NCI-H2227 (cell line): ENCODE measurements at regions not wholly inside any gene's neighbourhood (a gene's known extent, or its start where the extent isn't known, plus 50 kb on each side); places are given as distances from the start of the nearest gene placed in this dataset.

Experiments used
- DNase-seq: peaks from one replicate; lab custom pipeline; 2025; ENCODE audit not compliant: unreplicated experiment; lab: John Stamatoyannopoulos, UW

DNA sequence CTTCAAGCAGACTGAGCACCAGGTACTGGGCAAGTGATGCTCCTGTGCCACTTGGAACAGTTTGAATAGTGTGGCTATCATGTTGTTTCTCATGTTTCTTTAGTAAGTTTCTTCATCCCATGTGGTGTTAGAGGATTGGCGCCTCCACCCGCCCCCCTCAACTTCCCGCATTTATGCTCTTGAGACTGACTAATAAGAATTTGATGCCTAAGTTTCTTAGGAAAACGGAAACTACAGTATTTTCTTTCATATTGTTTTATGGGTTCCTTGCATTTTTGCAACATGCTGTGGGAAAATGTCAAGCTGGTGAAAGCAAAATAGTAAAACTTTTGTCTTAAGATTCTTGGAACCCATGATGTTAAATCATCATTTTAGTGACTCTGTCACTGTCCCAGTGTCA is 101.2 kb upstream of the SLC4A4 start:
- no peak for DNase-seq

DNA sequence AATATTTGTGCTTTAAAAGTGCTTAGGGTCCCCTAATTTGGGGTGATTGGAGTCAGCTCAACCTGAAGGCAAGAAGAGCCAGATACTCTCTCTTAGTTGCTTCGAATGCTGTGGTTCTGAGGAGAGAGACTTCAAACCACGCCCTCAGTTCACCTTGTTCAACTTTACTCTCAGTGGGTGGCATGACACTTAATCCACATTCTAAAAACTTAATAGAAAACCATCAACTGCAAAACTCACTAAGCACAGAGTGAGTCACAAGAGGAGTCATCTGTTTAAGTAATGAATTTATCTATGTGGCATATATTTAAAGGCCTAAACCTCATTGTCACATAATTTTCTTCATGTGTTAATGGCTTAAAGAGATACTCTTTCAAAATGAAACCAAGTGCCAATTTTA is 99.5 kb upstream of the SLC4A4 start:
- DNase-seq = no peak

DNA sequence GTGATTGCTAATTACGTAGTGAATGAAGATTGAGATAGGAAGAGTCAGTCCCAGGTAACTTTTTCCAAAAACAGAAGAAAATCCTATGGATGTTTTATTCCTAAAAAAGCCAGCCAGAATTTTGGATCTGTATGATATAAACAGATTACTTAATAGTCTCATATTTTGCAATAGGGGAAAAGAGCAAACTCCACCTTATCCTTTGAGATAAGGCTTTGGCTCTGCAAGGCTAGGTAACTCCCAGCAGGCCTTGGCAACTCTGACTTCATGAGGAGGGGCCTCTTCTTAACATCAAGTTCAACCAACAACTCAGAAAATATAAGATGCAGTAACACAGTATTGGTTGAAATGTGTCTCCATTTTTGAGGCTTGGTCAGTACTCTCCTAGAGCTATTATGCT is 98.7 kb upstream of the SLC4A4 start:
- no peak for DNase-seq

DNA sequence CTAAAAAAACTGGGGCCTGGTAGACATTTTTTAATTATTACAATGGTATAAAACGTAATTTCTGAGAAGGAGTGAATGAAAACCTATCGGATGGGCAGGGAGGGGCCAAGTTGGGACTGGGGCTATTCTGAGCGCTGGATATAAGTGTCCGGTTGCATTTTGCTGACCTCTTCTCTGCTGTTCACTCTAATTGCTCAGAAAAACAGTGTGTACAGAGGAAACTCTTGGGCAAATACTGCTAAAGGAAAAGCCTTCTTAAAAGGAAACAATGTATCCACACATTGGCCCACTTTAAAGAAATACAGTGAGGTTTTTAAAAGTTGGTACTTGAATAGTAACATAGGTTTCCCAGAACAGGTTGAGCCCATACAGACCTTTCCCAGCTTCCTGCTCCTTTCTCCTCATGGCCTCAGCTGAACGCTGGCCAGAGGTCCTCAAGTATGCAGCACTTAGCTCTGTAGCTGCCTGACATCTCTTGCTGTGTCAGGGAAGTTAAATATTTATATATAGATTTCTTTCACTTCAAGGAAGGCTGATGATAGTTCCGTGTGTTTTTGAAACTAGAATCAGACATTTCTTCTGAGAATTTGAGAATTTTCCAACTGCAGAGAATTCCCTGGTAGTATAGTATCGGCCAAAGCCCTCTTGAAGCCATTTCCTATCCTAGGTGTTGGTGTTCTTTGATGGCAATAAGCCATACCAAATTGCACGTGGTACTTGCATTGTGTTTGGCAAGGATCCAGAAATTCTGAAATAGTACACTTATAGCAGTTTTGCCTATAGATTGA is 97.1 kb upstream of the SLC4A4 start:
- DNase-seq = no peak

DNA sequence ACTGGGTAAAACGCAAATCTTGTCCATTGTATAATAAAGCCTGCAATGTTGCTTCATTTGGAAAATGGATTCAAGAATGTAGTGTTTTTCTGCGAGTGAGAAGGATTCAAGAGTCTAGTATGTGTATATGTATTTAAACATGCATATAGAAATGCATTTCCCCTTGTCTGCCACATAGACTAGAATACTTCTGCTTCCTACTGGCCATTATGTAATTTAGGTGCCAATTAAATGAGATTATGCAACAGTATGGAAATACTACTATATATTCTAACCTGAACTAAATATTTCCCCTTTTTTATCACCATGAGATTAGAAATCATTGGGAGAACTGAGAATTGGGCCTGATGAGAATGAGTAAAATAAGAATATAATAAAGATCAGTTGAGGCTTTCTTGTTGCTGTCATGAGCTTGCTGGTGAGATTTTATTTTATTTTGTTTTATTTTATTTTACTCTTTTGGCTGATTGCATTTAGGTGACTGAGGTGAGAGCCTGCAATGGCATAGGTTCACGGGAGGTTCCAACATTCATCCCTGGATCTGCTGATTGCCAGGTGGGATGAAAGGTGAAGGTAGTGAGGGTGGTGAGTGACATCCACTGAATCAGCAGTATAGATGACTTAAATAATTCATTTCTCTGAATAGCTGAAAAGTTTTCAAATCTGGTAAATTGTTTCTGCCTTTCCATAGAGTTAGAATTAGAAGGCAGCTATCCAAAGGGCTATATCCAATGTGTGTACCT is 95.6 kb upstream of the SLC4A4 start:
- no peak for DNase-seq

DNA sequence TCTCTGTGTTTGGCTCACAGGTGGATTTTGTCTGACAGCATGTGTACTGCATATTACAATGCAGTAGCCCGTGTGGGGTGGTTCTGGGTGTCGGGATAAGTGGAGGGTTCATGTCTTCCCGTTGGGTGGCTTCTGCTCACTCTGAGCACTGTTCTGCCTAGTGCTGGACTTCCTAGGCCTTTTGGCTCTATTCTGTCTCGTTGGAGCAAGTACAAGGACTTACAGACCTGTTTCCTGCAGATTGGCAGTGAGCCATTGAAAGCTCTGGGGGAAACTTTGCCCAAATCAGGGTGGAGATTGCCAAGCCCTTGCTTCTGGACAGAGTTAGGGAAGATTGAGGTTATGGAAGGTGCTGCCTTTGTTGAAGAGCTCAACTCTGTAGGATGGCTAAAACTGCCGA is 91.1 kb upstream of the SLC4A4 start:
- no peak for DNase-seq

DNA sequence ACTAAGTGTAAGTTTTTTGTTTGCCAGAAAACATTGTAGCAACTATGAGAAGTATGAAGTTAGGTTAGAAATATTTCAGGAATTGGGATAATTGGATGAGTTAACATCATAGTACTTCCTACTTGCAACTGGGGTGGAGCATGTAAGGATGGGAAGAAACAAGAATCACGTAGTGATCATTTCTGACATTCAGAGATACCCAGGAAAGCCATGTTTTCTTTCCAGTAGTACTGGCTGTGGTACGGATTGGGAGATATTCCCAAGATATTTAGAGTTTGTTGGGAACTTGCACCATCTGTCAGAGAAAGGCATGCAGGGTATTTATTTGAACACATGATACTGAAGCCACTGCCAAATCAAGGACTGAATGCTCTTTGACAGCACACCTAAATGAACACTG is 87.6 kb upstream of the SLC4A4 start:
- no peak for DNase-seq

DNA sequence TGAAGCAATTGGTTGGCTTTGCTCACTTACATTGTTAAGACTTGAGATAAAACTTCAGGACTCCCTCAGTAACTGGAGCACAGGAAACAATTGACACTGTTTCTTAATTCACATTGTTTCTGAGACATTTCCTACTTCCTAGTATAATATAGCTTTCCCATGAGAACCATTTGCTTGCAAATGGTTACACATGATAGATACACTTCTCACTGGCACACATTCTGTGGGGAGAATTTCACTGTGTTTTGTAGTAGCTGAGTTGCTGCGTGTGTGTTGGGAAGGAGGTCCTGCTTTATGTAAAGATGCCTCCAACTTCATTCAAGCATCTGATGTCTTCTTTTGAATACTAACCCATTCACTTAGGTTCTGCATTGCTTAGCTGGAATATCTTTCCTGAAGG is 85.3 kb upstream of the SLC4A4 start:
- DNase-seq = no peak

DNA sequence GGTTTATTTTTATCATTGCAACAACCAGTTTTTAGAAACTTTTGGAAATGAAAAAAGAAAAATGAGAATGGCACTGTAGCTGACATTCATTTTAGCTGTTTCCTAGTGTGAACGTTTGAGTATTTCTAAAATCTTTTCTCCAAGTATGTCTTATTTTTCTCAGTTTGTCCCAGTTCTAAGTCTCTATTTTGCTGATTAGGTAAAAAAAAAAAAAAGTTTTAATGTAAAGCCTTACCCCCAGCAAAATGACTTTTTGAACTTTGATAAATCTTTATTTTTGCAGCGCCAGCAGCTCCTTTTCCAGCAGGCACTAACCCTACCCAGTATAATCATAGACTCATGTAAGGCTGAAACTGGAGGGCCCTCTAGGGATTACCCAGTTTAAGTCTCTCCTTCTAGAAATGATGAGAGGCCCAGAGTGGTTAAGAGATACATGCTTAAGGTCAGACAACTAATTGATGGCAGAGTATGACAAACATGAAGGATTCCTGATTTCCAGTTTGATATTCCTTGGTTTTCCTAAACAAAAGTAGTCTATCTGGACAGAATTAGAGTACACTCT is 84.3 kb upstream of the SLC4A4 start:
- DNase-seq = no peak

DNA sequence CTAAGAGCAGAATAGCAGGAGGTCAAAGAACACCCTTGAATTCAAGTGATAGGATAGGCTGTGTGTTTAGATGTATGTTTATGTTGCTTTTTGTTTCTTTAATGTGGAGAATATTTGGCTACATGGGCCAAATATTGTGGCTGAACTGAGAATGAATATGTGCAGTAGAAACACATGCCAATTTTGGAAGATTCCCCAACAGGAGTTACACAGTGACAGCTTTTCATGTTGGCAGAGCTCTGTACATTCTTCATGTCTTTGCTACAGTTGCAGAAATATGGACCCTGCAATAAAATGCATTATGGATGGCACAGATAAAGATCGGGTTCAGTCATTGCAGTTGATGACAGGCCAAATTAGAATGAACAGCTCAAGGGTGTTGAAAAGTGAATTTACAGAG is 82.8 kb upstream of the SLC4A4 start:
- DNase-seq = no peak

DNA sequence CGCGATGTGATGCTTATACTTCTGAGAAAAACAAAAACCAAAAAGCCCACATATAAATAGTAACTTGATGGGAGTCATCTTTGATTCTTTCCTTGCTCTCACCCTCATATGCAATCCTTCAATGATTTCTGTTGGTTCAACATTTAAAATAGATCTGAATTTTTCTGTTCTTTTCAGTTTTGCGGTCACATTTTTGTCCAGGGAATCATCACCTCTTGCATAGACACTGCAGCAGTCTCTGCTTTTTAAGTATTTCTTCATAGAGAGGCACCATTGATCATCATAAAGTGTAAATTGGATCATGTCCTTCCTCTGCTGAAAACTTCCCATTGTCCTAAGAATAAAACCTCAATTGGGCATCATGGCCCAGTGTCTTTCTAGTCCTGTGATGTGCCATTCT is 81.1 kb upstream of the SLC4A4 start:
- no peak for DNase-seq

DNA sequence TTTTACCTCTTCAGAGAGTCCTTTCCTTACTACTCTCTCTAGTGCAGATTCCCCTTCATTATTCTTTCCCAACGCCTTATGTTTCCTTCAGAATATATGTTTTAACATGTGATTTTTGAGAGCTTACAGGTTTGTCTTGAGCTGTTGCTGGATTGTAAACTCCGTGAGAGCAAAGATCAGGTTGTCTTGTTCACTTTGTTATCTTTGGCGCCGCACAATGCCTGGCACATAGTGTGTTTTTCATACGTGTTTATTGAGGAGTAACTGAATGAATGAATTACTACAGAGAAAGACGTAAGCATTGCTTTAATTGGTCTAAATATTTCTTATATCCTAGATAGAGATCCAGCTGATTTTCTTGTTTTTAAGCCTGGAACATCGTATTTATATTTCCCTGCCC is 80.5 kb upstream of the SLC4A4 start:
- DNase-seq = no peak

DNA sequence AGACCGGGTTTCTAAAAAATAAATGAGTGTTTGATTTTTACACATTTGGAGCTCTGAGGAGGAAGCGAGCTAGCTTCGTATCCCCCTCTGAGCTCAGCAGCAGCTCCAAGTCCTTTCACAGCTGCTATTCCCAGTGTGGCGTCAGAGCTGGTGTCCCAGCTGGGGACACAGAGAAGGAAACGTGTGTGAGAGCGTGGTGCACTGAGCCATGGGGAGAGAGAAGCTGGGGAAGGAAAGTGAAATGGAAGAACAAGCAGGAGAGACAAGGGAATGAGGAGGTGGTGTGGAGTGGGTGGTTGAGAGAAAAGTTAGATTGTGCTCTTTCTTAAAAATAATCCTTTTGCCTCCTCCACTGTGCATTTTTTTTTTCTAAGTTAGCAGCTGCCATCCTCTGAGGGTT is 79.5 kb upstream of the SLC4A4 start:
- DNase-seq = no peak

DNA sequence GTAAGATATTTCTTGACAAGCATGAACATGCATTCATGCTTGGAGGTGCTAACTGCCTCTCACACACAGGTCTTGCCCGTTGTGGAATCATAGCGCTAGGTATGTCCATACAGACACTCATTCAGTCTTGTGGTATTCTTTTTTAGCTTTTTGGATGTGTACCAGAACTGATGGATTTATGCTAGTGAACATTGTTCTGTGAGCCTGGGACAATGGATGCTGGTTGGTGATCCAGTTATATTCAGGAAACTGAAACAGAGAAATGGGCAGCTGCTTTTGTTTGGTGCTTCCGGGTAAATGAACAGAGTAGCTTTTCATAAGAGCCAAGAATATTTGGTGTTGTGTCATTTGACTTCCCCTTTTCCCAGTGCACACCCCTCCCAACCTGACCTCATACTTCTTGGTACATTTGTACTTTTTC is 78.9 kb upstream of the SLC4A4 start:
- DNase-seq = no peak

DNA sequence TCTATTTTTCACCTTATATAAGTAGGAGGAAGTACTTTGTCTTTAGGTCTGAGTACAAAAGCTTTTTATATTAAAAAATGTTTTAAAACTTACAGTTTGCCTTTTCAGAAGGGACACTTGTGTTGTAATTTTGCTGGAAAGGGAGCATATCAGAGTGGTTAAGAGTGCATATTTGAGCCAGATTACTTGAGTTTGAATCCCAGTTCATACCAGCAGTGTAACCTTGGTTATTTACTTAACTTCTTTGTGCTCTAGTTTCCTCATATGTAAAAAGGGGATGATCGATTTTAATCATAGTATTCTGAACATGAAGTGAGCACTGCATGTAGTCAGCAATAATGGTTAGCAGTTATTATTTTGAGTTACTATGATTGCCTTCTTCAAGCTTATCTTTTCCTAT is 78.3 kb upstream of the SLC4A4 start:
- no peak for DNase-seq

DNA sequence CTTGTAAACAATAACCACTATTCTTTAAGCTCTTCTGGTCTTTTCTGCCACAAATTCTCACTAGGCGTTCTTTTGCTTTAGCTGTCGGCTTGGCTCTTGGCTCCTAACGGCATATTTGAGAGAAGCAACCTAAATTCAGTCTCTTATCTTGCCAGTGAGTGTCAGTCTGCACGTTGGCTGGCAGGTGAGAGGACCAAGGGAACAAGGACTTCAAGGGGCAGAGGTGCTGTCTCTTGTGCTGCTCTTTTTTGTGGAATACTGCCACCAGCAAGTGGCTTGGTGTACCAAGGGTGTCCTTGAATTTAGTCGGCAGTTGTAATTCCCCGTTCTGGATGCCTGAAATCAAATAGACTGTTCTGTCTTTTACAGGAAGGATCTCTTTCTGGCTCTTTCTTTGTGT is 77.8 kb upstream of the SLC4A4 start:
- no peak for DNase-seq

DNA sequence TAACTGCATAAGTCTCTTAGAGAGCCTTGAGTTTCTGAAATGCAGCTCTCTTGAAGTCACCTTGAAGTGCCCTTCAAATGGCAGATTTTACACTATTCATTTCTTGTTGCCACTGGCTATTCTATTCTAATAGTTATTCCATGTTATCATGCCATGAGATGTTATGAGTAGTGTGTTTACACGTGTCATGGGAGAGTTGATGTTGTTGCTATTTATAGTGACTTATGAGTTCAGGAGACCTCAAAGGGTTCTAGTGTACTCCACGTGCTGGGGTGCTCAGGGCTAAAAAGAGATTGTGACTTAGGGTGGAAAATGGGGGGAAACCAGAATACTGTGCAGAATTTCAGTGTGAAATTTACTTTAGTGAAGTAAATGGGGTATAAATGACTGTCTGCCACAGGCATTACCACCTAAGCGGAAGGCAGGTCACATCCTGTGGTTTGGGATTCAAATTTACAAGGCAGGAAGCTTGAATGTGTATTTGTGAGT is 77.1 kb upstream of the SLC4A4 start:
- no peak for DNase-seq

DNA sequence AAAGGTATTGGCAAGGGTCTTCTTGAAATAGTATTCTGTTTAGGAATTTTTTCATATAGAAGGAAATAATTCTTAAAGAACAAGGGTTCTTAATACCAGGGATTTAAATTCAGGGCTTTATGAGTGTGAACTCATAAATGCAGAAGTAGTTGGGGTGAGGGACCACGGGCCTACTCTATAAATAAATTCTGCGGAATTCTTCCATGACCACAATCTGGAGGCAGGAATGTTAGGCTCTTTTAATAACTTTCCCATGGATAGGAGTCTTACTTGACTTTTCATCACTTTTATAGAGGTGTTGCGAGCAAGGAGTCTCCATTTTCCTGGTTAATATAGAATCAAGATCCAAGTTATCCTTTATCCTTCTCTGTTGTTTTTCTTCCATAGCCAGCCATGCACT is 76.7 kb upstream of the SLC4A4 start:
- DNase-seq = no peak

DNA sequence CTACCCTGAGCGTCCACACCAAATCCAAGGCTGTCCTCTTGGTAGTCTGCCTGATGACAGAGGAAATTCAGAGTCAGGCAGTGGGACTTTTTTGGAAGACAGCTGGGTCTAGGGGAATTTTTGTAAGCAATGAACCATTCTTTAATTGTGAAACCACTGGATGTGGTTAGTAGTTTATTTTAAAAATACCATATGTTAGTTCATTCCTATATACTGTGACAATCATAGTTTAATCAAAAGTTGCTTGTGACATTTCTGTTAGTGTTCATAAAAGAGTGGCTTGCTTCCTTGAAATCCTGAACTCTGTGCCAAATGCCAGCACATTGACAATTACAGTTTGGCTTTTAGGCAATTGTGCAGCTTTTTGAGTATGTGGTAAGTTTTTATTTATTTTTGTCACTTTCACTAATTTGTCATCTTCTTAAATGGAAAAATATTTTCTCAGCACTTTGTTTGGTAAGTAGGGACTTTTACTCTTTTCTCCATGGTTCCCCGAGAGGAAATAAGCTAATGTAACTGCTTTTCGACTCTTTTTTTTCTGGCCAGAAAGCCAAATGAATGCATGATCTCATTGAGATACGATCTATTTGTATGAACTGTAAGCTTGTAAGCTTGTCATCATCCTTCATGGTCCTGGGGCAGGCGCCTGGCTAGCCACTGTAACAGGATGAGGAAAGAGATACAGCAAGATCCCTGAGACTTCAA is 72.6 kb upstream of the SLC4A4 start:
- DNase-seq = no peak

DNA sequence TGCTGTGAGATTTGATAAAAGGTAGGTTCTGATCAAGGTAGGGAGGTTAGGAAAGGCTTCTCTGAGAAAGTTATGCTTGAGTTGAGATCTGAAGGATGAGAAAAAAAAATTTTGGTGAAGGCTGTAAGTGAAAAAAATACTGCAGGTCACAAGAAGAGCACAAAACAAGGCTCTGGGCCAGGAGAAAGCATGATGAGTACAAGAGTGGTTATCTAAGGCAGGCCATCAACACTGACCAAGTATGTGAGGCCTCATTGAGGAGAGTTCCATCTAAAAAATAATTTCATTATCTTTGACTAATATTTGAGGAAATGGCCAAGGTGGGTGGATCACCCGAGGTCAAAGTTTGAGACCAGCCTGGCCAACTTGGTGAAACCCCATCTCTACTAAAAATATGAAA is 71.6 kb upstream of the SLC4A4 start:
- DNase-seq = no peak

DNA sequence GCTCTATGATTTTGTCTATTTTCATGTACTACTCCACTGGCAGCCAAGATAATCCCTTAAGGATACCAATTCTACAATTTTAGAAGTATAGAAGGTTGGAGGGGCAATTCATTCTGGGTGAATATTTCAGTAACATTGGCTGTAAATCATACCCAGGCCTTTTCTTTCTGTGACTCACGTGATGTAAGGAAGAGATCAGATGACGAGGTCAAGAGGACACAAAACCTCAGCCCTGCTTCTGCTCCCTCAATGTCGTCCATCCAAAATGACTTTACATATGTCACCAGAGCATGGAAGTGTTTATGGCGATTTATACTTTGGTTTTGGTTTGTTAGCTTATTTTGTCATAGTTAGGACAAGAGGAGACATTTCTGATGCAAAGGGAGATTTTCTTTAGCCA is 70.7 kb upstream of the SLC4A4 start:
- DNase-seq = no peak

DNA sequence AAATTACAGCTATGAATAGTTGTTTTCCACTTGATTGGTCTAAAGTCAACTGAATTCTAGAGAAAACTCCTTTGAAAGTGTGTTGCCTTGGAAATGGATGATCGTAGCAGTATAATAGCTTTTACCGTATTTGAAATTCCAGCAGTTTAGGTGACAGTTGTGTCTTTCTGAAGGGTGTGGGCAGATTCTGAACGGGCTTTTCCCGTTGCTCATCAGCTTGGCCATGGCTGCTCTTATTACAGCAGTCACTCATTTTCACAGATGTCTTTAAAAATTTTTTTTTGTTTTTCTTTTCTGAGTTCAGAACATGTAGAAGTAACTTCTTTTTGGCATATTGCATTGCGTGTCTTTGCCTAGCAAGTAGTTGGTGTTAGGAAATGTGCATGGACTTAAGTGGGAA is 69.6 kb upstream of the SLC4A4 start:
- DNase-seq = no peak
